Progenitor cell of endocrine pancreas (in vitro differentiated cells): ENCODE measurements at regions not wholly inside any gene's neighbourhood (a gene's known extent, or its start where the extent isn't known, plus 50 kb on each side); places are given as distances from the start of the nearest gene placed in this dataset.
"Not testable (repeated sequence)": the region's sequence is repeated elsewhere in the genome, so short reads cannot be mapped to it uniquely, and the experiment has no call there.

Experiments
- DNase-seq: peaks from one replicate; pipeline ENCODE4 v3.0.0; 2021; ENCODE audit warnings: low spot score; ENCODE audit not compliant: unreplicated experiment
- H3K27ac Mint-ChIP-seq: 2 replicates; pipeline ENCODE4 v1.8.0; 2021; ENCODE audit warnings: mild to moderate bottlenecking, moderate library complexity, mixed read lengths
- H3K27me3 Mint-ChIP-seq: 2 replicates; pipeline ENCODE4 v1.8.0; 2021; ENCODE audit warnings: mixed read lengths
- H3K36me3 Mint-ChIP-seq: 2 replicates; pipeline ENCODE4 v1.8.0; 2022; ENCODE audit warnings: mixed read lengths; ENCODE audit not compliant: insufficient read depth
- H3K4me1 Mint-ChIP-seq: 2 replicates; pipeline ENCODE4 v1.8.0; 2021; ENCODE audit warnings: low read depth, mixed read lengths
- H3K4me3 Mint-ChIP-seq: 2 replicates; pipeline ENCODE4 v1.8.0; 2021; ENCODE audit warnings: low read depth, mild to moderate bottlenecking, moderate library complexity, mixed read lengths
- H3K9me3 Mint-ChIP-seq: 2 replicates; pipeline ENCODE4 v1.8.0; 2021; ENCODE audit warnings: low read depth, mixed read lengths
- TF ChIP-seq, protein P1 (sequence below): fragments of 200-600 bp; sonication (generic); IDR thresholded peaks from one replicate; pipeline ENCODE4 v1.5.0; 2021; ENCODE audit warnings: antibody characterized with exemption, mild to moderate bottlenecking; ENCODE audit not compliant: unreplicated experiment

DNA sequence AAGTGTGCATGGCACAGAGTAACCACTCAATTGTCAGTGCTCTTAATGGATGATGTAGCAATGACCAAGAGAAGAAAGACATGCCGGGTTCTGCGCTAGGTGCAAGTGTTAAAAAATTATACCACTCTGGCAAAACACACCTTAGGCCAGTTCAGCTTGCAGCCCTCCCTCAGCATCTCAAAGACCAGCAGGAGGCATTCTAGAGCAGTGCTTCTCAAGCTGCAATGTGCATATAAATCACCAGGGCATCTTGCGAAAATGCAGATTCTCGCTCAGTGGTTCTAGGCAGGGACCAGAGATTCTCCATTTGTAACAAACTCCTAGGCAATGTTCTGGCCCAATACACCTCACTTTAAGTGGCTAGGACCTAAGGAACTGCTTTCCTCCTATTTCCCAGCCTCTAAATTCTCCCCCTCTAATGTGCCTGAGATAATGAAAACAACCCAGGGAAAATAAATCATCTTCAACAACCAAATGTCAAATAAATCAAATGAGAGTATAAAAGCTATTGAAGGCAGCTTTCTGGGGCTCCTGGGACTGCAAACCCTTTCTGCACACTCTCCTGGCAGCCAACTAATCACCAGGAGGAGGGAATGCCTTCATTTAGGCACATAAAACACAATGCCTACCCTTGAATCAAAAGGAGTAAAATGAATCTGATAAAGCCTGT, 337.2 kb upstream of the API5 start:
- no peak overlapping the region for H3K27ac Mint-ChIP-seq
- no peaks in the 10 kb centered on the region for H3K27me3 Mint-ChIP-seq
- TF ChIP-seq, protein P1, sequence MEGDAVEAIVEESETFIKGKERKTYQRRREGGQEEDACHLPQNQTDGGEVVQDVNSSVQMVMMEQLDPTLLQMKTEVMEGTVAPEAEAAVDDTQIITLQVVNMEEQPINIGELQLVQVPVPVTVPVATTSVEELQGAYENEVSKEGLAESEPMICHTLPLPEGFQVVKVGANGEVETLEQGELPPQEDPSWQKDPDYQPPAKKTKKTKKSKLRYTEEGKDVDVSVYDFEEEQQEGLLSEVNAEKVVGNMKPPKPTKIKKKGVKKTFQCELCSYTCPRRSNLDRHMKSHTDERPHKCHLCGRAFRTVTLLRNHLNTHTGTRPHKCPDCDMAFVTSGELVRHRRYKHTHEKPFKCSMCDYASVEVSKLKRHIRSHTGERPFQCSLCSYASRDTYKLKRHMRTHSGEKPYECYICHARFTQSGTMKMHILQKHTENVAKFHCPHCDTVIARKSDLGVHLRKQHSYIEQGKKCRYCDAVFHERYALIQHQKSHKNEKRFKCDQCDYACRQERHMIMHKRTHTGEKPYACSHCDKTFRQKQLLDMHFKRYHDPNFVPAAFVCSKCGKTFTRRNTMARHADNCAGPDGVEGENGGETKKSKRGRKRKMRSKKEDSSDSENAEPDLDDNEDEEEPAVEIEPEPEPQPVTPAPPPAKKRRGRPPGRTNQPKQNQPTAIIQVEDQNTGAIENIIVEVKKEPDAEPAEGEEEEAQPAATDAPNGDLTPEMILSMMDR: no peak
- no peak for DNase-seq
- H3K4me3 Mint-ChIP-seq: no peak overlapping the region
- peaks cover 38% of the 10 kb centered on the region for H3K9me3 Mint-ChIP-seq
- peaks cover 11% of the 10 kb centered on the region for H3K4me1 Mint-ChIP-seq
- H3K36me3 Mint-ChIP-seq: no peaks in the 10 kb centered on the region

DNA sequence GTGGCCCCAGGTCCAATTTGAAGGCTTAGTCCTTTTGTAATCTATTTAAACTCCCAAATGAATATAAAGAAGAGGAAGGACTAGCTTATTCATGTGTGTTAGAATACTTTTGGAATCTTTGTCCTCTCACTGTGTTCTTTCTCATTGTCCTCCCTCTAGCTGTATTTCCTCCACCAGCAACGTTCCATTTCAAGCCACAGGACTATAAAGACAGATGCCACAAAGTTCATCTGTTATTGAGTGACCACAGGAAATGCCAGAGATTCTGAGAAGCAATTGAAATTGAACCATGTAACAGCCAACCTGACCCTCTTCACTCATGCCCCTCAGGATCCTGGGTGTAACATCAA, 336.6 kb upstream of the API5 start:
- DNase-seq: no peak
- TF ChIP-seq, protein P1: no peak
- H3K36me3 Mint-ChIP-seq: no peaks in the 10 kb centered on the region
- H3K4me3 Mint-ChIP-seq: no peak overlapping the region
- H3K27me3 Mint-ChIP-seq: no peaks in the 10 kb centered on the region
- H3K9me3 Mint-ChIP-seq: peaks cover 39% of the 10 kb centered on the region
- peaks cover 11% of the 10 kb centered on the region for H3K4me1 Mint-ChIP-seq
- no peak overlapping the region for H3K27ac Mint-ChIP-seq

DNA sequence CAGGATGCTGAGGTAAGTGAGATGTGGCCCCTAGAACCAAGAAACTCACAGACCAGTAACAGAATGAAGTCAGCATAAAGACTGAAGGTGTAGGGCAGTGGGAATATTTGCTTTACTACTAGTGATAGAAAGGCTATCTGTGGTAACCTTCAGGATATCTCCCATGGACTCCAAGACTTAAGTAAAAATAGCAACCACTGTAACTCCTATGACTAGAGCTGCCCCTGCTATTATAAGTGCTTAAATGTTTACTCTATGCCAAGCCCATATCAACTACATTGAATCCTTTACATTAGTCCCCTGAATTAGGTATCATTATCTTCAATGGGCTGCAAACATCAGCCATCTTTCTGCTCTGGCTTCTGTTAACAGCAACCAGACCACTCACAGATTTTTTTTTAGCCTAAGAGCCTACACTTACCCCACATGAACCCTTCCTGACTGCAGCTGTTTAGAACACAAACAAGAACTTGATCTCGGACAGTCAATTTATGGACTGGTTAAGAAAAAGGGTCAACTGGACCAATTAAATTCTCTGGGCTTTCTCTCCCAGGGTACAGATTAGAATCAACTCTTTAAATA, 335.1 kb upstream of the API5 start:
- Mint-ChIP-seq H3K27me3 (no peaks in the 10 kb centered on the region), H3K4me3 (no peak overlapping the region), H3K36me3 (no peaks in the 10 kb centered on the region), H3K4me1 (peaks cover 11% of the 10 kb centered on the region), H3K27ac (no peak overlapping the region), H3K9me3 (peaks cover 35% of the 10 kb centered on the region)
- no peak for DNase-seq
- TF ChIP-seq, protein P1: no peak

DNA sequence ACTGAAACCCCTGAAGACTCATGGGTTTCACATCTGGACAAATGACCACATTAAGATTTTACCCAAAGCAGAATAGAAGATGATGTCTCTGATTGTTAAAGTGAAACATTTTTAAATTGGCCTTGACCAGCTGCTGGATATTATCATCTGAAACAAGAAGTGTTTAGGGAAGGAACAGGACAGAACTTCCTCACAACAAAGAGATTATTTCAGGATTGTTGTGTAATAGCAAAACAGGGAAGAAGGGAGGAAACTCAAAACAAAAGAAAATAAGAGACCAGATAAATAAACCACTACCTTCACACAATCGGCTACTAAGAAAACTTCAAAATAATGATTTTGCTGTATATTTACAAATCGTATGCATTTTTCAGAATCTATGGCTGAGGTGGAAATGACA, 319.2 kb upstream of the API5 start:
- no peaks in the 10 kb centered on the region for H3K4me1 Mint-ChIP-seq
- H3K27me3 Mint-ChIP-seq: no peaks in the 10 kb centered on the region
- TF ChIP-seq, protein P1: no peak
- H3K36me3 Mint-ChIP-seq: no peaks in the 10 kb centered on the region
- no peak overlapping the region for H3K27ac Mint-ChIP-seq
- H3K4me3 Mint-ChIP-seq: no peak overlapping the region
- DNase-seq: no peak
- H3K9me3 Mint-ChIP-seq: peaks cover 15% of the 10 kb centered on the region

DNA sequence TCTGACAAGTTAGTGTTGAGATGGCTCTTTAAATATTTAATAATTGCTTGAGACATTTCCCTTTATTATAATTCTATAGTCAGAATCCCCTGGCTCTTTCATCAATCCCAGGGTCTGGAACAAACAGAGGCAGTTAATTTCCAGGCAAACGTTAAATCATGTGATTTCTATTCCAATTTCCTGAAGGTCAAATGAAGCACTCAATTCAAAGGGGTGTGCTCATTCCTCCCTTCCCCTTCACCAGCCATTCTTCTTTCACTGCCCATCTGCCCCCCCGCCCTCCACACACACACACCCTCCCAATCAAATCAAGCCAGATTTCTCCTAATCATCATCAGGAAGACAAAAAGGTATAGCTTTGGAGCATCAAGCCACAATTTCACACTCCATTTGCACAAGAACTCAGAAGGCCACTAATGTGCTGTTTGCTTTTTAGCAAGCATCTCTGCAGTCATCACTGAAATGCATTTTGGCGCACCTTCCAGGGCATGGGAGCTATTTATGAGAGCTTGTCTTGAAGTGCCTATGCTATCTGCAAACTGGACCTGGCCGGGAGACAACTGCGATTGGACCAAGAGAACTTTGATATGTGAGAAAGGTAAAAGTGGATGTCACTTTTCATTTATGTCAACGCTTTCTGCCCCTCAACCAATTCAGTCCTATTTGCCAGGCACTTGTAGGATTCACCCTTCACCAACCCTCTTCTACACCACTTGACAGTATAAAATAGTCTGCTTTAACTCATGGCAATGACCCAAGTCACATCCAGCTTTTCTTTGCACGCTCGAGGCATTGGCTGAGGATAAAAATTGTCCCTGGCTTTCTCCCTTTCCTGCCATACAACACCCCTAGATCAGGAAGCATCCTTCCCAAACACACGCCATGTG, 315.1 kb upstream of the API5 start:
- no peak for DNase-seq
- Mint-ChIP-seq H3K36me3 (no peaks in the 10 kb centered on the region), H3K27ac (no peak overlapping the region), H3K9me3 (peaks cover 8% of the 10 kb centered on the region), H3K27me3 (no peaks in the 10 kb centered on the region), H3K4me3 (no peak overlapping the region), H3K4me1 (no peaks in the 10 kb centered on the region)
- TF ChIP-seq, protein P1: no peak

DNA sequence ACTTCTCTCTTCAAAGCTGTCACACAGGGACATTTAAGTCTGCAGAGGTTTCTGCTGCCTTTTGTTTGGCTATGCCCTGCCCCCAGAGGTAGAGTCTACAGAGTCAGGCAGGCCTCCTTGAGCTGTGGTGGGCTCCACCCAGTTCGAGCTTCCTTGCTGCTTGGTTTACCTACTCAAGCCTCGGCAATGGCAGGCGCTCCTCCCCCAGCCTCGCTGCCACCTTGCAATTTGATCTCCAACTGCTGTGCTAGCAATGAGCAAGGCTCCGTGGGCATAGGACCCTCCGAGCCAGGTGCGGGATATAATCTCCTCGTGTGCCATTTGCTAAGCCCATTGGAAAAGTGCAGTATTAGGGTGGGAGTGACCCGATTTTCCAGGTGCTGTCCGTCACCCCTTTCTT, 306.9 kb upstream of the API5 start:
- H3K4me3 Mint-ChIP-seq, DNase-seq, H3K27me3 Mint-ChIP-seq, H3K4me1 Mint-ChIP-seq, H3K36me3 Mint-ChIP-seq, H3K27ac Mint-ChIP-seq: not testable (repeated sequence)
- peaks cover 31% of the 10 kb centered on the region for H3K9me3 Mint-ChIP-seq
